Urothelium cell line (cell line): ENCODE measurements at regions not wholly inside any gene's neighbourhood (a gene's known extent, or its start where the extent isn't known, plus 50 kb on each side); places are given as distances from the start of the nearest gene placed in this dataset.

ENCODE experiments used
- DNase-seq: peaks from one replicate; pipeline ENCODE4 v3.0.0; 2011; ENCODE audit warnings: low spot score, mixed read lengths
- FAIRE-seq: peaks from 2 replicates; lab custom pipeline; 2011; peaks lifted over from hg19 to GRCh38; lab: Jason Lieb, UNC

- DNase-seq, result no peak
- no peak for FAIRE-seq
Measured at GRCh38 chr3:104510131-104510849, 856.4 kb upstream of the ALCAM start.

- DNase-seq, result no peak
- no peak for FAIRE-seq
Measured at GRCh38 chr3:104514371-104514770, 852.3 kb upstream of the ALCAM start.

- no peak for DNase-seq
- no peak for FAIRE-seq
Measured at GRCh38 chr3:104514776-104515175, 851.9 kb upstream of the ALCAM start.

GRCh38 chr3:104519068-104519467 is 847.6 kb upstream of the ALCAM start:
- FAIRE-seq (no peak), DNase-seq (no peak)

- no peak for FAIRE-seq
- no peak for DNase-seq
Measured at GRCh38 chr3:104519468-104520227, 847.1 kb upstream of the ALCAM start.

- DNase-seq (no peak), FAIRE-seq (no peak)
Measured at GRCh38 chr3:104520228-104520655, 846.5 kb upstream of the ALCAM start.

GRCh38 chr3:104521606-104522336 is 844.9 kb upstream of the ALCAM start:
- DNase-seq (no peak), FAIRE-seq (no peak)

GRCh38 chr3:104523136-104523535 is 843.6 kb upstream of the ALCAM start:
- no peak for FAIRE-seq
- no peak for DNase-seq

- no peak for FAIRE-seq
- DNase-seq, result no peak
Measured at GRCh38 chr3:104526901-104527401, 839.8 kb upstream of the ALCAM start.

- DNase-seq (no peak), FAIRE-seq (no peak)
Measured at GRCh38 chr3:104530934-104531333, 835.8 kb upstream of the ALCAM start.

- DNase-seq (no peak), FAIRE-seq (no peak)
Measured at GRCh38 chr3:104536715-104537114, 830.0 kb upstream of the ALCAM start.

GRCh38 chr3:104537323-104537722 is 829.4 kb upstream of the ALCAM start:
- DNase-seq, result no peak
- FAIRE-seq, result no peak

GRCh38 chr3:104546301-104546700 is 820.4 kb upstream of the ALCAM start:
- FAIRE-seq (no peak), DNase-seq (no peak)

- FAIRE-seq, result no peak
- DNase-seq, result no peak
Measured at GRCh38 chr3:104547031-104547430, 819.7 kb upstream of the ALCAM start.

GRCh38 chr3:104548401-104548800 is 818.3 kb upstream of the ALCAM start:
- no peak for FAIRE-seq
- DNase-seq, result no peak

- no peak for DNase-seq
- FAIRE-seq, result no peak
Measured at GRCh38 chr3:104549099-104549714, 817.5 kb upstream of the ALCAM start.

- DNase-seq (no peak), FAIRE-seq (no peak)
Measured at GRCh38 chr3:104553121-104553520, 813.6 kb upstream of the ALCAM start.

GRCh38 chr3:104554425-104554824 is 812.3 kb upstream of the ALCAM start:
- no peak for FAIRE-seq
- no peak for DNase-seq

GRCh38 chr3:104555728-104556127 is 811.0 kb upstream of the ALCAM start:
- FAIRE-seq, result no peak
- no peak for DNase-seq

GRCh38 chr3:104556372-104557078 is 810.2 kb upstream of the ALCAM start:
- DNase-seq (no peak), FAIRE-seq (peak; percentile 5)
